GM21447 (cell line): ENCODE measurements at regions not wholly inside any gene's neighbourhood (a gene's known extent, or its start where the extent isn't known, plus 50 kb on each side); places are given as distances from the start of the nearest gene placed in this dataset.
"Not testable (repeated sequence)": the region's sequence is repeated elsewhere in the genome, so short reads cannot be mapped to it uniquely, and the experiment has no call there.

ENCODE experiments used
- ATAC-seq: cut with Tn5 transposase; IDR thresholded peaks from one replicate; pipeline ENCODE4 v1.9.1; 2021; ENCODE audit not compliant: unreplicated experiment

GRCh38 chr9:119672763-119673162 is 303.5 kb upstream of the BRINP1 start:
- ATAC-seq = not testable (repeated sequence)

GRCh38 chr9:119667916-119668315 is 298.7 kb upstream of the BRINP1 start:
- no peak for ATAC-seq

- no peak for ATAC-seq
These were observed 297.9 kb upstream of the BRINP1 start for GRCh38 chr9:119667163-119667562.

GRCh38 chr9:119662329-119662728 is 293.1 kb upstream of the BRINP1 start:
- no peak for ATAC-seq

GRCh38 chr9:119652931-119653330 is 283.7 kb upstream of the BRINP1 start:
- no peak for ATAC-seq

- no peak for ATAC-seq
These were observed 280.0 kb upstream of the BRINP1 start for GRCh38 chr9:119649205-119649604.

- ATAC-seq = no peak
These were observed 270.2 kb upstream of the BRINP1 start for GRCh38 chr9:119639287-119639955.

GRCh38 chr9:119634006-119634405 is 264.8 kb upstream of the BRINP1 start:
- no peak for ATAC-seq

GRCh38 chr9:119611565-119611964 is 242.3 kb upstream of the BRINP1 start:
- no peak for ATAC-seq

GRCh38 chr9:119609277-119609971 is 240.2 kb upstream of the BRINP1 start:
- no peak for ATAC-seq

GRCh38 chr9:119601632-119602031 is 232.4 kb upstream of the BRINP1 start:
- no peak for ATAC-seq

- ATAC-seq = no peak
These were observed 228.3 kb upstream of the BRINP1 start for GRCh38 chr9:119597499-119597898.

- ATAC-seq = no peak
These were observed 227.5 kb upstream of the BRINP1 start for GRCh38 chr9:119596703-119597102.

GRCh38 chr9:119588874-119589744 is 219.9 kb upstream of the BRINP1 start:
- no peak for ATAC-seq

- ATAC-seq = no peak
These were observed 208.6 kb upstream of the BRINP1 start for GRCh38 chr9:119577881-119578280.

- no peak for ATAC-seq
These were observed 190.8 kb upstream of the BRINP1 start for GRCh38 chr9:119559986-119560385.

- no peak for ATAC-seq
These were observed 189.8 kb upstream of the BRINP1 start for GRCh38 chr9:119559056-119559455.

- ATAC-seq = peak; percentile 97
These were observed 187.1 kb upstream of the BRINP1 start for GRCh38 chr9:119556129-119556875.

- no peak for ATAC-seq
These were observed 175.3 kb upstream of the BRINP1 start for GRCh38 chr9:119544492-119544891.

GRCh38 chr9:119537138-119537537 is 167.9 kb upstream of the BRINP1 start:
- ATAC-seq = no peak

GRCh38 chr9:119533504-119533903 is 164.3 kb upstream of the BRINP1 start:
- ATAC-seq = no peak
